H1 (cell line): ENCODE measurements at regions not wholly inside any gene's neighbourhood (a gene's known extent, or its start where the extent isn't known, plus 50 kb on each side); places are given as distances from the start of the nearest gene placed in this dataset.

ENCODE experiments used
- CTCF ChIA-PET: fragments of 300-600 bp; sonication (Branson Sonifier 250); formaldehyde crosslinking; loops from one replicate; lab custom pipeline; 2021; ENCODE audit not compliant: partially characterized antibody; lab: Charles Lee
- POLR2A ChIA-PET: fragments of 300-600 bp; sonication (Branson Sonifier 250); formaldehyde crosslinking; loops from one replicate; lab custom pipeline; 2021; ENCODE audit warnings: inconsistent platforms; ENCODE audit not compliant: partially characterized antibody; lab: Charles Lee
- DNase-seq, 2 experiments: peaks; one replicate each; pipeline versions ENCODE4 v3.0.0 to v3.0.0-alpha.2; 2010 to 2022; ENCODE audit warnings: low spot score in 2 of 2, low read depth in 1 of 2, mixed read lengths in 1 of 2
- FAIRE-seq: peaks from 2 replicates; lab custom pipeline; 2011; peaks lifted over from hg19 to GRCh38; lab: Jason Lieb, UNC
- H2AFZ ChIP-seq: 2 replicates; pipeline ENCODE4 v1.8.1; 2012; ENCODE audit warnings: low read length, inconsistent platforms
- H2AK5ac ChIP-seq: 2 replicates; pipeline ENCODE4 v1.6.1; 2013; ENCODE audit warnings: low read depth, low read length
- H2BK120ac ChIP-seq: replicated peaks from 2 replicates; pipeline ENCODE3; 2013; ENCODE audit warnings: low read depth, low read length, inconsistent platforms
- H2BK12ac ChIP-seq: 2 replicates; pipeline ENCODE4 v1.6.1; 2013; ENCODE audit warnings: low read depth, low read length
- H2BK15ac ChIP-seq: 2 replicates; pipeline ENCODE4 v1.6.1; 2013; ENCODE audit warnings: low read length
- H2BK20ac ChIP-seq: 2 replicates; pipeline ENCODE4 v1.6.1; 2013; ENCODE audit warnings: low read length
- H2BK5ac ChIP-seq: 2 replicates; pipeline ENCODE4 v1.6.1; 2013; ENCODE audit warnings: low read depth, low read length
- H3K14ac ChIP-seq: 2 replicates; pipeline ENCODE4 v1.6.1; 2013; ENCODE audit warnings: inconsistent platforms; ENCODE audit not compliant: insufficient read length
- H3K18ac ChIP-seq: 2 replicates; pipeline ENCODE4 v1.6.1; 2013; ENCODE audit warnings: low read length; ENCODE audit errors: extremely low read depth
- H3K23ac ChIP-seq: 2 replicates; pipeline ENCODE4 v1.6.1; 2013; ENCODE audit warnings: inconsistent platforms; ENCODE audit not compliant: insufficient read length
- H3K23me2 ChIP-seq: 2 replicates; pipeline ENCODE4 v1.6.1; 2013; ENCODE audit warnings: low read depth, low read length
- H3K27ac ChIP-seq: 2 replicates; pipeline ENCODE4 v1.6.1; 2011; ENCODE audit warnings: low read depth, low read length, inconsistent platforms
- H3K27me3 ChIP-seq, 4 experiments: replicated peaks in 1 of 4; 1 replicate in 1 of 4; 2 replicates in 3 of 4; pipeline versions ENCODE4 v1.6.1 to v1.8.1; 2011 to 2013; ENCODE audit warnings: low read length in 3 of 4, mild to moderate bottlenecking in 3 of 4, inconsistent platforms in 2 of 4, mixed read lengths in 2 of 4, moderate library complexity in 1 of 4; ENCODE audit not compliant: control insufficient read depth in 3 of 4, insufficient read depth in 3 of 4; ENCODE audit errors: extremely low read depth in 1 of 4
- H3K36me3 ChIP-seq, 4 experiments: 2 replicates each; pipeline versions ENCODE4 v1.6.1 to v1.8.1; 2011 to 2013; ENCODE audit warnings: mild to moderate bottlenecking in 4 of 4, low read length in 3 of 4, moderate library complexity in 2 of 4, control low read depth in 1 of 4, inconsistent platforms in 1 of 4; ENCODE audit not compliant: insufficient read depth in 4 of 4, control insufficient read depth in 2 of 4
- H3K4ac ChIP-seq: replicated peaks from 2 replicates; pipeline ENCODE3; 2013; ENCODE audit warnings: low read length, low read depth, mixed read lengths, inconsistent platforms; ENCODE audit not compliant: insufficient read length
- H3K4me1 ChIP-seq, 4 experiments: replicated peaks in 1 of 4; 1 replicate in 1 of 4; 2 replicates in 3 of 4; pipeline versions ENCODE4 v1.6.1 to v1.8.1; 2011 to 2013; ENCODE audit warnings: low read length in 3 of 4, inconsistent platforms in 2 of 4, mixed read lengths in 1 of 4; ENCODE audit not compliant: insufficient read depth in 4 of 4, control insufficient read depth in 3 of 4
- H3K4me2 ChIP-seq, 2 experiments: 2 replicates each; pipeline versions ENCODE4 v1.6.1 to v1.8.1; 2011 to 2013; ENCODE audit warnings: low read depth in 2 of 2, low read length in 2 of 2, control low read depth in 1 of 2, inconsistent platforms in 1 of 2, mild to moderate bottlenecking in 1 of 2; ENCODE audit not compliant: insufficient read depth in 1 of 2
- H3K4me3 ChIP-seq, 4 experiments: fragments of 200-600, 300-600 bp in 1 of 4; sonication (generic), shearing (Covaris generic), sonication (Bioruptor Twin) in 1 of 4; 2 replicates each; pipeline versions ENCODE4 v1.5.1 to v1.8.1; 2011 to 2016; ENCODE audit warnings: low read length in 4 of 4, low read depth in 3 of 4, control low read depth in 2 of 4, inconsistent platforms in 2 of 4, mild to moderate bottlenecking in 2 of 4, mixed read lengths in 1 of 4, moderate library complexity in 1 of 4; ENCODE audit not compliant: insufficient read depth in 2 of 4; ENCODE audit errors: extremely low read depth in 1 of 4
- H3K56ac ChIP-seq: replicated peaks from 2 replicates; pipeline ENCODE3; 2013; ENCODE audit warnings: low read depth, mild to moderate bottlenecking, mixed read lengths, low read length, inconsistent platforms; ENCODE audit not compliant: insufficient read length
- H3K79me1 ChIP-seq: 2 replicates; pipeline ENCODE4 v1.6.1; 2013; ENCODE audit warnings: low read depth, low read length, control low read depth
- H3K79me2 ChIP-seq, 2 experiments: 2 replicates each; pipeline versions ENCODE4 v1.6.1 to v1.8.1; 2012 to 2013; ENCODE audit warnings: low read length in 2 of 2, mild to moderate bottlenecking in 2 of 2, inconsistent platforms in 1 of 2; ENCODE audit not compliant: insufficient read depth in 2 of 2, control insufficient read depth in 1 of 2
- H3K9ac ChIP-seq, 4 experiments: replicated peaks in 1 of 4; 1 replicate in 1 of 4; 2 replicates in 3 of 4; pipeline versions ENCODE4 v1.6.1 to v1.8.1; 2011 to 2013; ENCODE audit warnings: low read depth in 3 of 4, low read length in 3 of 4, control low read depth in 2 of 4, mild to moderate bottlenecking in 2 of 4, moderate library complexity in 2 of 4, inconsistent platforms in 1 of 4; ENCODE audit errors: extremely low read depth in 1 of 4
- H3K9me3 ChIP-seq, 2 experiments: 2 replicates each; pipeline versions ENCODE4 v1.6.1 to v1.8.1; 2012 to 2013; ENCODE audit warnings: mild to moderate bottlenecking in 2 of 2, moderate library complexity in 2 of 2, control low read depth in 1 of 2, inconsistent platforms in 1 of 2, low read depth in 1 of 2, low read length in 1 of 2, mixed read lengths in 1 of 2; ENCODE audit not compliant: insufficient read depth in 2 of 2
- H4K20me1 ChIP-seq, 2 experiments: replicated peaks in 1 of 2; 2 replicates each; pipeline versions ENCODE3 to v1.8.1; 2011 to 2013; ENCODE audit warnings: inconsistent platforms in 2 of 2, low read length in 2 of 2, mild to moderate bottlenecking in 1 of 2; ENCODE audit not compliant: insufficient read depth in 2 of 2, control insufficient read depth in 1 of 2
- H4K5ac ChIP-seq: 2 replicates; pipeline ENCODE4 v1.6.1; 2013; ENCODE audit warnings: low read length, low read depth, mixed read lengths, inconsistent platforms; ENCODE audit not compliant: insufficient read length
- H4K8ac ChIP-seq: 2 replicates; pipeline ENCODE4 v1.8.0; 2013; ENCODE audit warnings: mild to moderate bottlenecking, moderate library complexity, low read length, inconsistent platforms; ENCODE audit not compliant: insufficient read depth; ENCODE audit errors: extremely low read depth
- H4K91ac ChIP-seq: replicated peaks from 2 replicates; pipeline ENCODE3; 2013; ENCODE audit warnings: low read length, mixed read lengths, inconsistent platforms; ENCODE audit not compliant: insufficient read length
- CHD2 ChIP-seq: IDR thresholded peaks from 2 replicates; pipeline ENCODE4 v1.6.1; 2012; ENCODE audit warnings: low read length, improper control_type of control experiment
- NANOG ChIP-seq: IDR thresholded peaks from 2 replicates; pipeline ENCODE4 v1.6.1; 2011; ENCODE audit warnings: low read length, low read depth, mild to moderate bottlenecking, inconsistent platforms; ENCODE audit not compliant: insufficient read depth, poor library complexity, severe bottlenecking
- RNF2 ChIP-seq: fragments of 200-900, 300-1000 bp; sonication (generic); IDR thresholded peaks from 2 replicates; pipeline ENCODE4 v1.7.1; 2016; ENCODE audit warnings: borderline replicate concordance, low read depth, mild to moderate bottlenecking, antibody characterized with exemption, low read length; ENCODE audit not compliant: poor library complexity, severe bottlenecking; ENCODE audit errors: missing control alignments
- SIN3A ChIP-seq, 2 experiments: IDR thresholded peaks in 1 of 2; conservative IDR thresholded peaks in 1 of 2; 2 replicates each; pipeline ENCODE4 v1.6.1; 2011 to 2012; ENCODE audit warnings: low read length in 2 of 2, improper control_type of control experiment in 1 of 2, low read depth in 1 of 2, mild to moderate bottlenecking in 1 of 2
- SP1 ChIP-seq: IDR thresholded peaks from 2 replicates; pipeline ENCODE4 v1.6.1; 2011; ENCODE audit warnings: low read depth, low read length
- TAF7 ChIP-seq: optimal IDR thresholded peaks from 2 replicates; pipeline ENCODE3; 2011; ENCODE audit warnings: low read depth, mild to moderate bottlenecking, inconsistent platforms, low read length, moderate library complexity, borderline replicate concordance
- WGBS, 2 experiments: shearing (Covaris generic) in 1 of 2; methylation state at CpG; one replicate each; pipeline versions ENCODE4 v1.1.6 to v1.1.7; 2013 to 2015; ENCODE audit warnings: low lambda C conversion rate in 2 of 2, mixed read lengths in 2 of 2, inconsistent platforms in 1 of 2, low coverage in 1 of 2, missing lambda C conversion rate in 1 of 2; ENCODE audit not compliant: insufficient replicate concordance in 2 of 2, insufficient coverage in 1 of 2, insufficient read length in 1 of 2; ENCODE audit errors: extremely low coverage in 1 of 2, missing lambda C conversion rate in 1 of 2; 5-methylcytosine and 5-hydroxymethylcytosine counted together

DNA sequence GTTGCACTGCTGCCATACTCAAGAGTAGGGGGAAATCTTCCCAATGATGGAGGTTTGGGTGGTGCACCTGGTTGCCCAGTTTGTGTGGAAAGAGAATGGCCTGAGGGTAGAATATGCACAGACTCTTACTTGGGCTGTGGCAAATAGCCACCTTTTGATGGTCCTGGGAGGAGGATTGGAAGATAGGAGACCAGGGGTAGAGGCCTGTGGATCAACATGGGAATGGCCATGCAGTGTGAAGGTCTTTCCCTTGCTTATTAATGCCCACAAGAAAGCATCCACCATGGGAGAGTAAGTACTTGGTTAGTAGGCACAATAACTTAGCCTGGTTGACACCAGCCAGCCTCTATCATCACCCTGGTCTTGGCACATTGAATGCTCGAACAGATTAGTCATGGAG, 156.8 kb upstream of the LEF1 start:
- no peak overlapping the region for H3K27ac ChIP-seq
- FAIRE-seq (no peak), DNase-seq (no peak)
- POLR2A ChIA-PET = no interaction called here
- H3K14ac ChIP-seq = no peak overlapping the region
- H3K4me1 ChIP-seq = no peaks in the 10 kb centered on the region
- no peak overlapping the region for H3K18ac ChIP-seq
- H3K27me3 ChIP-seq = no peaks in the 10 kb centered on the region
- no peaks in the 10 kb centered on the region for H4K20me1 ChIP-seq
- H3K79me2 ChIP-seq = no peaks in the 10 kb centered on the region
- H3K4ac ChIP-seq = no peak overlapping the region
- no peaks in the 10 kb centered on the region for H3K9me3 ChIP-seq
- no peak overlapping the region for H3K4me2 ChIP-seq
- no peak overlapping the region for H4K8ac ChIP-seq
- no peak overlapping the region for H2BK120ac ChIP-seq
- no peak overlapping the region for H3K9ac ChIP-seq
- 100% methylated on average over 1 of the region's 1 CpG; no CpG with 5 or more reads in 1 of the 2 experiments for WGBS, 2 experiments
- H2AK5ac ChIP-seq = no peak overlapping the region
- TF ChIP-seq RNF2 (no peak), CHD2 (no peak), SIN3A (conservative IDR thresholded peaks at IDR 0.05 in 1 of 2, IDR thresholded peaks at IDR 0.05 in 1 of 2; ENCODE audit: low read depth in 1 of 2, low read length in 2 of 2) (no peak), NANOG (no peak), SP1 (no peak), TAF7 (no peak)
- H2BK12ac ChIP-seq = no peak overlapping the region
- no peaks in the 10 kb centered on the region for H3K79me1 ChIP-seq
- no peak overlapping the region for H4K91ac ChIP-seq
- H3K36me3 ChIP-seq = no peaks in the 10 kb centered on the region
- H2BK15ac ChIP-seq = no peak overlapping the region
- CTCF ChIA-PET = interaction anchor here (0.7 to 0.9 kb wide), 3 partner anchors 10 to 25 kb away, joined by 3 to 4 read pairs (median 3); no protein-coding TSS in a partner anchor
- H3K4me3 ChIP-seq = no peak overlapping the region
- no peak overlapping the region for H2BK20ac ChIP-seq
- no peak overlapping the region for H2AFZ ChIP-seq
- H2BK5ac ChIP-seq = no peak overlapping the region
- H3K23me2 ChIP-seq = no peaks in the 10 kb centered on the region
- H3K56ac ChIP-seq = no peak overlapping the region
- no peak overlapping the region for H4K5ac ChIP-seq
- no peak overlapping the region for H3K23ac ChIP-seq
